Uterus (tissue), 3 donors: ENCODE measurements at regions not wholly inside any gene's neighbourhood (a gene's known extent, or its start where the extent isn't known, plus 50 kb on each side); places are given as distances from the start of the nearest gene placed in this dataset.

Experiments used
- DNase-seq, 2 donors: peaks; one replicate each; pipeline ENCODE4 v3.0.0-alpha.2; 2019 to 2020
- H3K27ac ChIP-seq, 2 donors: fragments of 200-600 bp; sonication (generic); 1 replicate in 1 of 2; 2 replicates in 1 of 2; pipeline ENCODE4 v1.5.1; 2016 to 2018
- H3K27me3 ChIP-seq, 2 donors: fragments of 200-600 bp; sonication (generic); one replicate each; pipeline ENCODE4 v1.5.1; 2018 to 2019; ENCODE audit warnings: control low read depth in 1 of 2
- H3K36me3 ChIP-seq, 2 donors: fragments of 200-600 bp; sonication (generic); one replicate each; pipeline ENCODE4 v1.5.1; 2019; ENCODE audit warnings: control low read depth in 1 of 2
- H3K4me1 ChIP-seq, 2 donors: fragments of 200-600 bp; sonication (generic); one replicate each; pipeline ENCODE4 v1.5.1; 2018 to 2019; ENCODE audit warnings: control low read depth in 1 of 2
- H3K4me3 ChIP-seq, 2 donors: fragments of 200-600 bp; sonication (generic); 1 replicate in 1 of 2; 2 replicates in 1 of 2; pipeline ENCODE4 v1.5.1; 2018 to 2019; ENCODE audit warnings: mild to moderate bottlenecking in 1 of 2
- H3K9me3 ChIP-seq, 2 donors: fragments of 200-600 bp; sonication (generic); one replicate each; pipeline ENCODE4 v1.5.1; 2019; ENCODE audit warnings: control low read depth in 1 of 2
- CTCF ChIP-seq, 4 experiments: fragments of 200-600 bp in 2 of 4; fragments of 450-650 bp in 2 of 4; sonication (generic) in 2 of 4; IDR thresholded peaks; one replicate each; pipeline ENCODE4 v1.5.1; 2016 to 2019; ENCODE audit warnings: antibody characterized with exemption in 4 of 4, mild to moderate bottlenecking in 2 of 4, moderate library complexity in 1 of 4
- POLR2A ChIP-seq, 2 donors: fragments of 450-650 bp; IDR thresholded peaks; one replicate each; pipeline ENCODE4 v1.6.1; 2016; ENCODE audit warnings: antibody characterized with exemption in 2 of 2, mild to moderate bottlenecking in 1 of 2, moderate library complexity in 1 of 2
- intact Hi-C: fragments of 100-400 bp; cut with DNase I; formaldehyde crosslinking; loops from one replicate; pipeline ENCODE4 v1.15.1; 2023; ENCODE audit warnings: low total_unique reads
- donor health status: DM: yes; HTN: yes; CAD: no.

DNA sequence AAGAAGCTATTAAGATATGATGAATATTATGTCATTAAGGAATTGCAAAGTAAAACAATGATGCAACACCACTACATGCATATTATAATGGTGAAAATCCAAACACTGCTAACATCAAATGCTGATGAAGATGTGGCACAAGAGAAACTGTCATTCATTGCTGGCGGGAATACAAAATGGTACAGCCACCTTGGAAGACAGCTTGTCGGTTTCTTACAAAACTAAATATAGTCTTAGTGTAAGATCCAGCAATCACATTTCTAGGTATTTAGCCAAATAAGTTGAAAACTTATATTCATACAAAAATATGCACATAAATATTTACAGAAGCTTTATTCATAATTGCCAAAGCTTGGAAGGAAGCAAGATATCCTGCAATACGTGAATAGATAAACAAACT lies 114.9 kb upstream of the EDNRB start:
- Histone ChIP-seq H3K4me1 (no peaks in the 10 kb centered on the region), H3K36me3 (no peaks in the 10 kb centered on the region), H3K27ac (no peak overlapping the region), H3K4me3 (no peak overlapping the region), H3K9me3 (no peaks in the 10 kb centered on the region), H3K27me3 (no peaks in the 10 kb centered on the region)
- intact Hi-C loops: no loop called here
- TF ChIP-seq POLR2A (IDR thresholded peaks at IDR 0.05): no peak
- no peak for TF ChIP-seq CTCF (IDR thresholded peaks at IDR 0.05)
- DNase-seq: no peak

GRCh38 chr13:78032132-78032531 lies 113.5 kb upstream of the EDNRB start:
- TF ChIP-seq CTCF (IDR thresholded peaks at IDR 0.05) (no peak), POLR2A (IDR thresholded peaks at IDR 0.05) (no peak)
- intact Hi-C loops: no loop called here
- no peaks in the 10 kb centered on the region for H3K9me3 ChIP-seq
- no peak overlapping the region for H3K4me3 ChIP-seq
- DNase-seq: no peak
- H3K36me3 ChIP-seq: no peaks in the 10 kb centered on the region
- no peaks in the 10 kb centered on the region for H3K27me3 ChIP-seq
- no peak overlapping the region for H3K27ac ChIP-seq
- H3K4me1 ChIP-seq: no peaks in the 10 kb centered on the region

DNA sequence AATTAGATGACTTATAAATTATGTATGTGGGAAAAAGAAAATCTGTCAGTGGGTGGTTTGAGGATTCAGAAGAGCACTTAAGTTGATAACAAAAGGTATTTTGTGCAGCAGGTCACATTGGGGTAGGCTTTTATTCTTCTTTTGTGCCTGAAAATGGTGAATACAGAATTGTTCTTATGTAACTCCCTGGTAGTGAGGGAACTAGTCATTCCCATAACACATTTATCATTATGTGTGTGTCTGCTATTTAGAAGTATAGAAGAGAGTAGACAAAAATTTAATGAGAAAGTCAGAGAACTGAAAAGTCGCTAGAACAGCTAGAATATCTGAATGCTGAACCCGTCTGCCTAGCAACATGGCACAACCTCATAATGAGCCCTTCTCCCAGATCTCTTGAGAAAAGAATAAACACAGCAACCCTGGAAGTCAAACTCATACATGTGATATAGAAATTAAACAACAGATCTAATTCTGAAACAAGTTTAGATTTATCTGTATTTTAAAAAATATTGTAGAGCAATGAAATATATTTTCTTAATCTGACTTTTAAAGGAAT lies 111.8 kb upstream of the EDNRB start:
- no peaks in the 10 kb centered on the region for H3K9me3 ChIP-seq
- TF ChIP-seq POLR2A (IDR thresholded peaks at IDR 0.05) (no peak), CTCF (IDR thresholded peaks at IDR 0.05) (no peak)
- no peak overlapping the region for H3K27ac ChIP-seq
- intact Hi-C loops: no loop called here
- H3K27me3 ChIP-seq: no peaks in the 10 kb centered on the region
- DNase-seq: no peak
- no peaks in the 10 kb centered on the region for H3K36me3 ChIP-seq
- H3K4me1 ChIP-seq: no peaks in the 10 kb centered on the region
- no peak overlapping the region for H3K4me3 ChIP-seq

DNA sequence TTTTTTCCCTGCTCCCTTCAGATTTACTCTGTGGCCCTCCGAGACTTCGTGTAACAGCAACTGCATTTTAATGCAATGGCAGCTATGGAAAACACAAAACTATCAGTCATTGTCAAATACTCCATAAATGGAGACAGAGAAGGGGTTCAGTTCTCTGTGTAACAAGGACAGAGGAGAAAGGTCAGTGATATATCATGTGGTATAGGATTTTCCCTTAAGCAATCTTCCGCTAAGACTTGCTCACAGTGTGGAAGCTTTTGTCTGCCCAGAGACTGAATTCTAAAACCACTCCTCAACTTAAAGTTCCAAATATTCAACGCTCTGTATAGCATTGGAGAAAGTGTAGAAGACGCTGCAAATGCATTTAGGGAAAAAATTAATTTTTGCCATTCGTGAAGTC lies 111.3 kb upstream of the EDNRB start:
- Histone ChIP-seq H3K27me3 (no peaks in the 10 kb centered on the region), H3K9me3 (no peaks in the 10 kb centered on the region), H3K36me3 (no peaks in the 10 kb centered on the region), H3K4me1 (no peaks in the 10 kb centered on the region), H3K27ac (no peak overlapping the region), H3K4me3 (no peak overlapping the region)
- TF ChIP-seq CTCF (IDR thresholded peaks at IDR 0.05) (no peak), POLR2A (IDR thresholded peaks at IDR 0.05) (no peak)
- DNase-seq: no peak
- intact Hi-C loops: no loop called here

- no peak for DNase-seq
- no peaks in the 10 kb centered on the region for H3K4me1 ChIP-seq
- H3K36me3 ChIP-seq: no peaks in the 10 kb centered on the region
- TF ChIP-seq CTCF (IDR thresholded peaks at IDR 0.05): no peak
- no peak for TF ChIP-seq POLR2A (IDR thresholded peaks at IDR 0.05)
- intact Hi-C loops: no loop called here
- H3K9me3 ChIP-seq: no peaks in the 10 kb centered on the region
- no peak overlapping the region for H3K27ac ChIP-seq
- no peaks in the 10 kb centered on the region for H3K27me3 ChIP-seq
- no peak overlapping the region for H3K4me3 ChIP-seq
Observed at GRCh38 chr13:78028960-78029359, 110.3 kb upstream of the EDNRB start.
